ENCODE measurements at regions not wholly inside any gene's neighbourhood (a gene's known extent, or its start where the extent isn't known, plus 50 kb on each side); places are given as distances from the start of the nearest gene placed in this dataset.
"Not testable (repeated sequence)": the region's sequence is repeated elsewhere in the genome, so short reads cannot be mapped to it uniquely, and the experiment has no call there.

- H3K9me3 ChIP-seq (ENCODE audit: insufficient read depth, low read length): no peaks in the 10 kb centered on the region
- no peaks in the 10 kb centered on the region for H3K4me1 ChIP-seq (ENCODE audit: insufficient read depth, insufficient read length)
- H3K36me3 ChIP-seq (ENCODE audit: insufficient read depth, insufficient read length, low read length): no peaks in the 10 kb centered on the region
- H3K9ac ChIP-seq (ENCODE audit: insufficient read length, low read depth): no peak overlapping the region
- TF ChIP-seq ZNF274 (IDR thresholded peaks at IDR 0.05; ENCODE audit: low read depth, low read length) (no peak), SUZ12 (IDR thresholded peaks at IDR 0.05; ENCODE audit: extremely low read depth, insufficient read depth, insufficient read length) (no peak)
- no peak for DNase-seq (ENCODE audit: low read depth, low spot score)
- H3K27me3 ChIP-seq (ENCODE audit: insufficient read depth, insufficient read length): no peaks in the 10 kb centered on the region
- no peak overlapping the region for H3K4me3 ChIP-seq (ENCODE audit: insufficient read length, low read depth)
Observed at GRCh38 chr10:106278383-106278782, 886.1 kb downstream of the SORCS1 start.

DNA sequence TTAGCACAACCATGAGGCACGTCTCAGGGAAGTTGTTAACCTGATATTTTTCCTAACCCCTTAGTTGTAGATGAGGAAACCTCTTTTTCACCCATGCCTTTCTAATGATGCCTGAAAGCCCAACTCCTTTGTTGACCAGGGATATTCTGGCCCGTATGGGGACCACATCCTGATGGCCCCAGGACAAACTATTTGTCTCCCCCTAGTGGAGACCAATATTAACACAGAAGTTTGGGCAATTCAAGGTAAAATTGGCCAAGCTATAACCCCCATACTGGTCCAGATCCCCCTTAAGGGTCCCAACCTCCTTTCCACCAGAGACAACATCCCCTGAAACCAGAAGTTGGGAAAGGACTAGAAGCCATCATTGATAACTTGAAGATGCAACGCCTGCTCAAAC lies 893.3 kb downstream of the SORCS1 start:
- Histone ChIP-seq H3K36me3 (ENCODE audit: insufficient read depth, insufficient read length, low read length) (no peaks in the 10 kb centered on the region), H3K4me3 (ENCODE audit: insufficient read length, low read depth) (no peak overlapping the region), H3K9ac (ENCODE audit: insufficient read length, low read depth) (no peak overlapping the region), H3K27me3 (ENCODE audit: insufficient read depth, insufficient read length) (no peaks in the 10 kb centered on the region), H3K9me3 (ENCODE audit: insufficient read depth, low read length) (no peaks in the 10 kb centered on the region), H3K4me1 (ENCODE audit: insufficient read depth, insufficient read length) (peaks cover 3% of the 10 kb centered on the region)
- DNase-seq (ENCODE audit: low read depth, low spot score): no peak
- no peak for TF ChIP-seq ZNF274 (IDR thresholded peaks at IDR 0.05; ENCODE audit: low read depth, low read length)
- TF ChIP-seq SUZ12 (IDR thresholded peaks at IDR 0.05; ENCODE audit: extremely low read depth, insufficient read depth, insufficient read length): no peak

DNA sequence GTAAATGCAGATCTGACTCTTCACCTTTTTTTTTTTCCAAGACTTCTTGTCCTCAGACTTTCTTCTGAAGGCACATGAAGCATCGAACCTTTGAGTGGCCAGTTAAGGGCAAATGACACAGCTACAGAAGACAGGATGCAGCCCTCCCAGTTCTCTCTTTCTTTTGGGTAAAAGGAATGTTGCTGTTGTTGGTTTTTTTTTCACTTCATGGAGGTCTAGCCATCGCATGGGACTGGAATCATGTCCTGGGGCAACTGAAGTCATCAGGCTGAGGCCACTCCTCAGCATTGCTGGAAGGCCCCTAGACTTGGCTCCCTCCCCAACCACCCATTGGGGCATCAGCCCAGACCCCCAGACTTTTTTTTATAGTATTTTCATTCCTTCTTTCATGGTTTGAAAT lies 896.5 kb downstream of the SORCS1 start:
- no peak overlapping the region for H3K9ac ChIP-seq (ENCODE audit: insufficient read length, low read depth)
- H3K27me3 ChIP-seq (ENCODE audit: insufficient read depth, insufficient read length): no peaks in the 10 kb centered on the region
- H3K9me3 ChIP-seq (ENCODE audit: insufficient read depth, low read length): no peaks in the 10 kb centered on the region
- peaks cover 3% of the 10 kb centered on the region for H3K4me1 ChIP-seq (ENCODE audit: insufficient read depth, insufficient read length)
- no peak for TF ChIP-seq ZNF274 (IDR thresholded peaks at IDR 0.05; ENCODE audit: low read depth, low read length)
- TF ChIP-seq YY1 (IDR thresholded peaks at IDR 0.05; ENCODE audit: insufficient read depth, insufficient read length): no peak
- no peak for TF ChIP-seq SUZ12 (IDR thresholded peaks at IDR 0.05; ENCODE audit: extremely low read depth, insufficient read depth, insufficient read length)
- H3K4me3 ChIP-seq (ENCODE audit: insufficient read length, low read depth): no peak overlapping the region
- no peak for DNase-seq (ENCODE audit: low read depth, low spot score)
- H3K36me3 ChIP-seq (ENCODE audit: insufficient read depth, insufficient read length, low read length): no peaks in the 10 kb centered on the region

- H3K36me3 ChIP-seq (ENCODE audit: insufficient read depth, insufficient read length, low read length): no peaks in the 10 kb centered on the region
- no peak overlapping the region for H3K9ac ChIP-seq (ENCODE audit: insufficient read length, low read depth)
- DNase-seq (ENCODE audit: low read depth, low spot score): no peak
- TF ChIP-seq YY1 (IDR thresholded peaks at IDR 0.05; ENCODE audit: insufficient read depth, insufficient read length): no peak
- no peak for TF ChIP-seq ZNF274 (IDR thresholded peaks at IDR 0.05; ENCODE audit: low read depth, low read length)
- TF ChIP-seq SUZ12 (IDR thresholded peaks at IDR 0.05; ENCODE audit: extremely low read depth, insufficient read depth, insufficient read length): no peak
- peaks cover 3% of the 10 kb centered on the region for H3K4me1 ChIP-seq (ENCODE audit: insufficient read depth, insufficient read length)
- H3K27me3 ChIP-seq (ENCODE audit: insufficient read depth, insufficient read length): no peaks in the 10 kb centered on the region
- no peaks in the 10 kb centered on the region for H3K9me3 ChIP-seq (ENCODE audit: insufficient read depth, low read length)
- H3K4me3 ChIP-seq (ENCODE audit: insufficient read length, low read depth): no peak overlapping the region
Observed at GRCh38 chr10:106267591-106267990, 896.9 kb downstream of the SORCS1 start.

DNA sequence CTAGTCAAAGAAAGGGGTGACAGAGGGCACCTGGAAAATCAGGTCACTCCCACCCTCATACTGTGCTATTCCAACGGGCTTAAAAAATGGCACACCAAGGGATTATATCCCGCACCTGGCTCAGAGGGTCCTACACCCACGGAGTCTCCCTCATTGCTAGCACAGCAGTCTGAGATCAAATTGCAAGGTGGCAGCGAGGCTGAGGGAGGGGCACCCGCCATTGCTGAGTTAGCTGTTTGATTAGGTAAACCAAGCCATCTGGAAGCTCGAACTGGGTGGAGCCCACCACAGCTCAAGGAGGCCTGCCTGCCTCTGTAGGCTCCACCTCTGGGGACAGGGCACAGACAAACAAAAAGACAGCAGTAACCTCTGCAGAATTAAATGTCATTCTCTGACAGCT lies 907.1 kb downstream of the SORCS1 start:
- not testable (repeated sequence) for H3K27me3 ChIP-seq (ENCODE audit: insufficient read depth, insufficient read length); H3K9ac ChIP-seq (ENCODE audit: insufficient read length, low read depth); H3K4me1 ChIP-seq (ENCODE audit: insufficient read depth, insufficient read length); DNase-seq (ENCODE audit: low read depth, low spot score); H3K36me3 ChIP-seq (ENCODE audit: insufficient read depth, insufficient read length, low read length); H3K9me3 ChIP-seq (ENCODE audit: insufficient read depth, low read length); H3K4me3 ChIP-seq (ENCODE audit: insufficient read length, low read depth)

DNA sequence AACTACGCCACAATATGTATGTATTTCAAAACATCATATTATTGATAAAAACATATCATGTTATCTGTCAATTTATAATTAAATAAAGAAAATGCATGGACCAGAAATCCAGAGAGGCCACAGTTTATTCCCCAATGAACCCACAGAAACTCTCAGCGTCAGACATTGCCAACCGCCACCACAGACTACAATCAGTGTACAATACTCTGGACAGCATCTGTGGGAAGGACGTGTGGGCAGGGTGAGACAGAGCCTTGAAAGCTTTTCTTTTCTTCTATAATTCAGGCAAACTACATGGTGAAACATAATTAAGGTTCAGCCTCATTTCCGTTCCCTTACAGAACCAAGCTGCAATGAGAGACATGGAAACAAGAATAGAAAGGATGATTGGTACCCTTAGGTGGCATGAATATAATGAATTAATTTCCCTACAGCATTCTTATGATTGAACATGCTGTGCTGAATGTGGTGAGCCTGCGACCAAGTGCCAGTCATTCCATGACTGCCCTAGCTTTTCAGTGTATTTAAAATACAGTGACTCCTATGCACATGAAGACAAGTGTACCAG lies 909.3 kb downstream of the SORCS1 start:
- TF ChIP-seq YY1 (IDR thresholded peaks at IDR 0.05; ENCODE audit: insufficient read depth, insufficient read length): no peak
- no peak for TF ChIP-seq SUZ12 (IDR thresholded peaks at IDR 0.05; ENCODE audit: extremely low read depth, insufficient read depth, insufficient read length)
- no peak for TF ChIP-seq ZNF274 (IDR thresholded peaks at IDR 0.05; ENCODE audit: low read depth, low read length)
- Histone ChIP-seq H3K9me3 (ENCODE audit: insufficient read depth, low read length) (no peaks in the 10 kb centered on the region), H3K27me3 (ENCODE audit: insufficient read depth, insufficient read length) (no peaks in the 10 kb centered on the region), H3K4me1 (ENCODE audit: insufficient read depth, insufficient read length) (no peaks in the 10 kb centered on the region), H3K9ac (ENCODE audit: insufficient read length, low read depth) (no peak overlapping the region), H3K36me3 (ENCODE audit: insufficient read depth, insufficient read length, low read length) (no peaks in the 10 kb centered on the region), H3K4me3 (ENCODE audit: insufficient read length, low read depth) (no peak overlapping the region)
- DNase-seq (ENCODE audit: low read depth, low spot score): no peak

GRCh38 chr10:106254071-106254470 lies 910.4 kb downstream of the SORCS1 start:
- Histone ChIP-seq H3K4me1 (ENCODE audit: insufficient read depth, insufficient read length) (no peaks in the 10 kb centered on the region), H3K9ac (ENCODE audit: insufficient read length, low read depth) (no peak overlapping the region), H3K9me3 (ENCODE audit: insufficient read depth, low read length) (no peaks in the 10 kb centered on the region), H3K27me3 (ENCODE audit: insufficient read depth, insufficient read length) (no peaks in the 10 kb centered on the region), H3K4me3 (ENCODE audit: insufficient read length, low read depth) (no peak overlapping the region), H3K36me3 (ENCODE audit: insufficient read depth, insufficient read length, low read length) (no peaks in the 10 kb centered on the region)
- no peak for DNase-seq (ENCODE audit: low read depth, low spot score)
- TF ChIP-seq SUZ12 (IDR thresholded peaks at IDR 0.05; ENCODE audit: extremely low read depth, insufficient read depth, insufficient read length): no peak
- no peak for TF ChIP-seq ZNF274 (IDR thresholded peaks at IDR 0.05; ENCODE audit: low read depth, low read length)
- no peak for TF ChIP-seq YY1 (IDR thresholded peaks at IDR 0.05; ENCODE audit: insufficient read depth, insufficient read length)

GRCh38 chr10:106252541-106252940 lies 912.0 kb downstream of the SORCS1 start:
- Histone ChIP-seq H3K9ac (ENCODE audit: insufficient read length, low read depth) (no peak overlapping the region), H3K9me3 (ENCODE audit: insufficient read depth, low read length) (no peaks in the 10 kb centered on the region), H3K36me3 (ENCODE audit: insufficient read depth, insufficient read length, low read length) (no peaks in the 10 kb centered on the region), H3K27me3 (ENCODE audit: insufficient read depth, insufficient read length) (no peaks in the 10 kb centered on the region), H3K4me1 (ENCODE audit: insufficient read depth, insufficient read length) (no peaks in the 10 kb centered on the region), H3K4me3 (ENCODE audit: insufficient read length, low read depth) (no peak overlapping the region)
- no peak for TF ChIP-seq YY1 (IDR thresholded peaks at IDR 0.05; ENCODE audit: insufficient read depth, insufficient read length)
- no peak for TF ChIP-seq ZNF274 (IDR thresholded peaks at IDR 0.05; ENCODE audit: low read depth, low read length)
- no peak for TF ChIP-seq SUZ12 (IDR thresholded peaks at IDR 0.05; ENCODE audit: extremely low read depth, insufficient read depth, insufficient read length)
- DNase-seq (ENCODE audit: low read depth, low spot score): no peak

Measured in NT2/D1 (cell line).